ENCODE measurements at regions not wholly inside any gene's neighbourhood (a gene's known extent, or its start where the extent isn't known, plus 50 kb on each side); places are given as distances from the start of the nearest gene placed in this dataset.

- ChIA-PET CTCF (interaction anchor here (0.9 to 2.4 kb wide), 2 partner anchors 8 to 21 kb away, joined by 3 to 5 read pairs; no protein-coding TSS in a partner anchor), POLR2A (no interaction called here)
- TF ChIP-seq CTCF (IDR thresholded peaks at IDR 0.05; ENCODE audit: control extremely low read depth, extremely low read depth, low read depth, missing control alignments), result no peak
- DNase-seq (ENCODE audit: extremely low spot score), result no peak
Observed at GRCh38 chr10:78280604-78281003, 246.9 kb downstream of the RPS24 start.

GRCh38 chr10:78281627-78282026 lies 248.0 kb downstream of the RPS24 start:
- no peak for DNase-seq (ENCODE audit: extremely low spot score)
- CTCF ChIA-PET, result interaction anchor here (2.4 kb wide), 1 partner anchor 9 kb away, joined by 5 read pairs; no protein-coding TSS in a partner anchor
- no peak for TF ChIP-seq CTCF (IDR thresholded peaks at IDR 0.05; ENCODE audit: control extremely low read depth, extremely low read depth, low read depth, missing control alignments)
- POLR2A ChIA-PET, result no interaction called here

GRCh38 chr10:78283069-78283682 lies 249.5 kb downstream of the RPS24 start:
- no peak for TF ChIP-seq CTCF (IDR thresholded peaks at IDR 0.05; ENCODE audit: control extremely low read depth, extremely low read depth, low read depth, missing control alignments)
- ChIA-PET CTCF (no interaction called here), POLR2A (no interaction called here)
- DNase-seq (ENCODE audit: extremely low spot score), result no peak

- no peak for TF ChIP-seq CTCF (IDR thresholded peaks at IDR 0.05; ENCODE audit: control extremely low read depth, extremely low read depth, low read depth, missing control alignments)
- no peak for DNase-seq (ENCODE audit: extremely low spot score)
- CTCF ChIA-PET, result no interaction called here
- POLR2A ChIA-PET, result no interaction called here
Observed at GRCh38 chr10:78284381-78284780, 250.7 kb downstream of the RPS24 start.

GRCh38 chr10:78285226-78285625 lies 251.6 kb downstream of the RPS24 start:
- no peak for TF ChIP-seq CTCF (IDR thresholded peaks at IDR 0.05; ENCODE audit: control extremely low read depth, extremely low read depth, low read depth, missing control alignments)
- POLR2A ChIA-PET, result no interaction called here
- DNase-seq (ENCODE audit: extremely low spot score), result no peak
- CTCF ChIA-PET, result no interaction called here

GRCh38 chr10:78286186-78286585 lies 252.5 kb downstream of the RPS24 start:
- ChIA-PET POLR2A (no interaction called here), CTCF (no interaction called here)
- DNase-seq (ENCODE audit: extremely low spot score), result no peak
- TF ChIP-seq CTCF (IDR thresholded peaks at IDR 0.05; ENCODE audit: control extremely low read depth, extremely low read depth, low read depth, missing control alignments), result no peak

Data from GM10248 (cell line).